ENCODE measurements at regions not wholly inside any gene's neighbourhood (a gene's known extent, or its start where the extent isn't known, plus 50 kb on each side); places are given as distances from the start of the nearest gene placed in this dataset.

- TF ChIP-seq CTCF (IDR thresholded peaks at IDR 0.05) (no peak), BHLHE40 (IDR thresholded peaks at IDR 0.05; ENCODE audit: low read depth, low read length) (no peak), EP300 (IDR thresholded peaks at IDR 0.05) (no peak), POLR2A (IDR thresholded peaks at IDR 0.05; ENCODE audit: low read length) (no peak), RFX5 (IDR thresholded peaks at IDR 0.05) (no peak)
- TF ChIP-seq, protein P1, sequence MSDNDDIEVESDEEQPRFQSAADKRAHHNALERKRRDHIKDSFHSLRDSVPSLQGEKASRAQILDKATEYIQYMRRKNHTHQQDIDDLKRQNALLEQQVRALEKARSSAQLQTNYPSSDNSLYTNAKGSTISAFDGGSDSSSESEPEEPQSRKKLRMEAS (IDR thresholded peaks at IDR 0.05), result no peak
Measured at GRCh38 chr3:143203142-143203541, 83.6 kb downstream of the CHST2 start.
